Testis (tissue), 2 donors: ENCODE measurements at regions not wholly inside any gene's neighbourhood (a gene's known extent, or its start where the extent isn't known, plus 50 kb on each side); places are given as distances from the start of the nearest gene placed in this dataset.

Experiments
- DNase-seq: peaks from one replicate; pipeline ENCODE4 v3.0.0-alpha.2; 2019
- H3K27ac ChIP-seq, 2 donors: fragments of 200-600 bp; sonication (generic); one replicate each; pipeline ENCODE4 v1.5.1; 2019
- H3K27me3 ChIP-seq: fragments of 200-600 bp; sonication (generic); one replicate; pipeline ENCODE4 v1.5.1; 2019
- H3K36me3 ChIP-seq: fragments of 200-600 bp; sonication (generic); one replicate; pipeline ENCODE4 v1.5.1; 2017; ENCODE audit warnings: low read depth; ENCODE audit errors: missing control alignments
- H3K4me1 ChIP-seq: fragments of 200-600 bp; sonication (generic); one replicate; pipeline ENCODE4 v1.5.1; 2019
- H3K4me3 ChIP-seq, 2 donors: fragments of 200-600 bp; sonication (generic); one replicate each; pipeline ENCODE4 v1.5.1; 2017 to 2019
- H3K9me3 ChIP-seq: fragments of 200-600 bp; sonication (generic); one replicate; pipeline ENCODE4 v1.5.1; 2017
- POLR2A ChIP-seq: fragments of 450-650 bp; IDR thresholded peaks from one replicate; pipeline ENCODE4 v1.6.1; 2017; ENCODE audit warnings: antibody characterized with exemption, mild to moderate bottlenecking, moderate library complexity
- WGBS, 2 donors: methylation state at CpG; one replicate each; pipeline ENCODE4 v1.1.5; 2018; 5-methylcytosine and 5-hydroxymethylcytosine counted together
- intact Hi-C: fragments of 100-400 bp; cut with DNase I; formaldehyde crosslinking; loops from one replicate; pipeline ENCODE4 v1.15.1; 2023; ENCODE audit warnings: low total_unique reads
- TF ChIP-seq, protein P1 (sequence below), 3 experiments: fragments of 450-650 bp in 2 of 3; fragments of 200-600 bp in 1 of 3; sonication (generic) in 1 of 3; IDR thresholded peaks; one replicate each; pipeline ENCODE4 v1.5.1; 2016 to 2019; ENCODE audit warnings: antibody characterized with exemption in 3 of 3, mild to moderate bottlenecking in 2 of 3, moderate library complexity in 1 of 3

DNA sequence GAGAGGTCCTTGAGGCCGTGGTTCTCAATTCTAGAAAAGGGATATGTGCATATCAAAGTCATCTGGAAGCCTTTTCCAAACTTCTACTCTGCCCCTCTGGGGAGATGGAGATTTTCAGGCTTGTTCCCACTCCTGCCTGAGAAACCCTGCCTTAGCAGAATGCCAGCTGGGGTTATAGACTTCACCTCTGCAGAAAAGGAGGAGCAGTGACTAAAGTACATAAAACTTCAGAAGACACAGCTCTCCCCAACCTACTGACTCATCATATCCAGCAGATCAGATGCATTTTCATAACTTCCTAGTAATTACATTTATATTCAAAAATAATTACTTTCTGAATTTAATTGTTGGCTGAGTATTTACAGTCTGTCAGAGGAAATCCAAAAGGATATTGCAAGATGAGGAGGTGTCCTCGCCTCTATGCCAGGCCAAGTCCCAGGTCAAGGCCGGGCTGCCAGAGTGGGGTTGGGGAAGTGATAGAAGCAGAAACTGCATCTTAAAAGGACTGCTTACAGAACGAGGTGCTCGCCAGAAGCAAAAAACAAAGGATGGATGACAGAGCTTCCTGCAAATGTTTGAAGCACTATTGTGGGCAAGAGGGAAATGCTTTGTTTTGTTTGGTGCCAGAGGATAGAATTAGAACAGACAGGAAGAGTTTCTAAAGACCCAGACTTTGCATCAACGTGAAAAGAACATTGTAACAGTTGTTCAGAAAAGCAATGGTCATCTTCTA, 75.6 kb upstream of the APCDD1 start:
- TF ChIP-seq, protein P1, sequence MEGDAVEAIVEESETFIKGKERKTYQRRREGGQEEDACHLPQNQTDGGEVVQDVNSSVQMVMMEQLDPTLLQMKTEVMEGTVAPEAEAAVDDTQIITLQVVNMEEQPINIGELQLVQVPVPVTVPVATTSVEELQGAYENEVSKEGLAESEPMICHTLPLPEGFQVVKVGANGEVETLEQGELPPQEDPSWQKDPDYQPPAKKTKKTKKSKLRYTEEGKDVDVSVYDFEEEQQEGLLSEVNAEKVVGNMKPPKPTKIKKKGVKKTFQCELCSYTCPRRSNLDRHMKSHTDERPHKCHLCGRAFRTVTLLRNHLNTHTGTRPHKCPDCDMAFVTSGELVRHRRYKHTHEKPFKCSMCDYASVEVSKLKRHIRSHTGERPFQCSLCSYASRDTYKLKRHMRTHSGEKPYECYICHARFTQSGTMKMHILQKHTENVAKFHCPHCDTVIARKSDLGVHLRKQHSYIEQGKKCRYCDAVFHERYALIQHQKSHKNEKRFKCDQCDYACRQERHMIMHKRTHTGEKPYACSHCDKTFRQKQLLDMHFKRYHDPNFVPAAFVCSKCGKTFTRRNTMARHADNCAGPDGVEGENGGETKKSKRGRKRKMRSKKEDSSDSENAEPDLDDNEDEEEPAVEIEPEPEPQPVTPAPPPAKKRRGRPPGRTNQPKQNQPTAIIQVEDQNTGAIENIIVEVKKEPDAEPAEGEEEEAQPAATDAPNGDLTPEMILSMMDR (IDR thresholded peaks at IDR 0.05), result no peak
- TF ChIP-seq POLR2A, result no peak
- H3K27ac ChIP-seq, result no peak overlapping the region
- WGBS, 2 donors, result 44 to 45% methylated on average over 6 of the region's 6 CpGs
- no peak for DNase-seq
- no peaks in the 10 kb centered on the region for H3K9me3 ChIP-seq
- no peaks in the 10 kb centered on the region for H3K27me3 ChIP-seq
- no peaks in the 10 kb centered on the region for H3K36me3 ChIP-seq
- intact Hi-C loops, result no loop called here
- H3K4me3 ChIP-seq, result no peak overlapping the region
- no peaks in the 10 kb centered on the region for H3K4me1 ChIP-seq

DNA sequence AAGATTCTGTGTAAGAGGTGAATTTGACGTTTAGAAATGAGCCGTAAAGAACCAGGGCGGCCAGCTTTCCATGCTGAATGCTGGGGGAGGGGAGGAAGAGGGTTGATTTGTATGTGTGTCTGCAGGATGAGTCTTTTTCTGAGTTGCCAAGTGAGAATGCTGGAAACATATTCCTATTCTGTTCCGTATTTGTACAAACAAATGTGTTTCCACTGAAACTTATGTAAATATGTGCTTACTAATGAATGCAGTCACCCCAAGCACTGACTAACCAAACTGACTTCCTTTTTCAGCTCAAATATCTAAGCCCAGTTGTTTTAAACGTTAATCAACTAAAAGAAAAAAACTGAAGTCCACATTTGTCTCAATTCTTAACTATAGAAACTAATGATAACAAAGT, 74.9 kb upstream of the APCDD1 start:
- Histone ChIP-seq H3K9me3 (no peaks in the 10 kb centered on the region), H3K4me1 (no peaks in the 10 kb centered on the region), H3K27ac (no peak overlapping the region), H3K36me3 (no peaks in the 10 kb centered on the region), H3K4me3 (no peak overlapping the region), H3K27me3 (no peaks in the 10 kb centered on the region)
- DNase-seq, result no peak
- WGBS, 2 donors, result 60 to 63% methylated on average over 5 of the region's 5 CpGs
- intact Hi-C loops, result no loop called here
- TF ChIP-seq, protein P1 (IDR thresholded peaks at IDR 0.05), result no peak
- no peak for TF ChIP-seq POLR2A

DNA sequence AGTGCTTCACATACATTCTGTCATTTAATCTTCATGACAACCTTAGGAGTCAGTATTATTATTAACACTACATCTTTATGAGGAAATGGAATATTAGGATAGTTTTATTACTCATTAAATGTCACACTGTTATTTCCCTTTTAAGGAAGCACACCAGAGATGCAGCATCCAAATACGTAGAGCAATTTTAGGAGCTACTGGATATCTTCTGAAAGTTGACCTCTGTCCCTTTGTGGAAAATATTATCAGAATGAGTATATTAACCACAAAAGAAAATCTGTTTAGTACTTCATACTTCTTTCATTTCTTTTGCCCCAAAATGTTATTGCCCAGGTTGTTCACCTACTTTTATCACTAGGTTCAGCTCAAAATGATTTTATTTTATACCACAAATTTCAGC, 72.9 kb upstream of the APCDD1 start:
- Histone ChIP-seq H3K27ac (no peak overlapping the region), H3K9me3 (no peaks in the 10 kb centered on the region), H3K27me3 (no peaks in the 10 kb centered on the region), H3K36me3 (no peaks in the 10 kb centered on the region), H3K4me1 (no peaks in the 10 kb centered on the region), H3K4me3 (no peak overlapping the region)
- no peak for DNase-seq
- whole genome bisulfite sequencing, 2 donors, result 61 to 63% methylated on average over 1 of the region's 1 CpG
- intact Hi-C loops, result no loop called here
- TF ChIP-seq, protein P1 (IDR thresholded peaks at IDR 0.05), result no peak
- TF ChIP-seq POLR2A, result no peak

DNA sequence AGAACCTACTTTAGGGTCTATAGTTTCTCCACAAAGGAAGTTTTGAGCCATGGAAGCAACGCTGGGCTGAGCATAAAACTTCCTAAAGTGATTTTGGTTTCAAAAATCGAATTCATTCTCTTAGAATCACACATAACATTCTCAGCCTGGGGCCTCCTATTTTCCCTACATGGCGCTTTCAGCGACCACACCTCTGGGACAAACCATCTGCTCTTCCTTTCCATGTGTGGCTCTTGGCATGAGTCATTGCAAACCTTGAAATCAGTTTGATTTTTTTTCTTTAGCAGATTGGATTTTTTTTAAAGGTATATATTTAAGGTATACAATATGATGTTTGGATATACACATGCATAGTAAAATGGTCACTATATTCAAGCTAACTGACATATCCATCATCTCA, 72.5 kb upstream of the APCDD1 start:
- 48 to 85% methylated on average over 4 of the region's 4 CpGs for WGBS, 2 donors
- H3K36me3 ChIP-seq, result no peaks in the 10 kb centered on the region
- no peak for TF ChIP-seq POLR2A
- TF ChIP-seq, protein P1 (IDR thresholded peaks at IDR 0.05), result no peak
- no peaks in the 10 kb centered on the region for H3K9me3 ChIP-seq
- H3K4me3 ChIP-seq, result no peak overlapping the region
- no peak overlapping the region for H3K27ac ChIP-seq
- H3K4me1 ChIP-seq, result no peaks in the 10 kb centered on the region
- intact Hi-C loops, result no loop called here
- DNase-seq, result no peak
- no peaks in the 10 kb centered on the region for H3K27me3 ChIP-seq

DNA sequence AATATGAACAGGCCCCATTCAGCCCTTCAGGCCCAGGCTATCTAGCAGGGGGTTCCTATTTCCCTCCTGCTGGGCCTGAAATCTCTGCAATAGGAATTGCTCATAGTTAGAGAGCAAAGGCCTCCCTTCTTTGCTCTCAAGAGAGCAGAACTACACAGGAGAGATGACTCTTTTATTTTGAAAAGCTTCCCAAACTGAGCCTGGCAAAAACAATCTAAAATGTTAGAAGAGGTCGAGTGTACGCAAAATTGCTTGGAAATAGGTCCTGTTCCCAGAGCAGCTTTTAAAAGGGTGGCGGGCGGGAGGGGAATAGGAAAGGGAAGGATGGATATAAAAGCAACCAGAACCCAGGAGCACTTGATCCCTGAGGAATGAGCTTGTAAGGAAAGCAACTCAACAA, 68.4 kb upstream of the APCDD1 start:
- Histone ChIP-seq H3K27me3 (no peaks in the 10 kb centered on the region), H3K36me3 (no peaks in the 10 kb centered on the region), H3K4me1 (no peaks in the 10 kb centered on the region), H3K27ac (no peak overlapping the region), H3K4me3 (no peak overlapping the region), H3K9me3 (no peaks in the 10 kb centered on the region)
- intact Hi-C loops, result no loop called here
- DNase-seq, result no peak
- 66 to 78% methylated on average over 4 of the region's 4 CpGs for WGBS, 2 donors
- no peak for TF ChIP-seq POLR2A
- TF ChIP-seq, protein P1 (IDR thresholded peaks at IDR 0.05), result no peak
